Prostate gland (tissue), 1 donor: ENCODE measurements at regions not wholly inside any gene's neighbourhood (a gene's known extent, or its start where the extent isn't known, plus 50 kb on each side); places are given as distances from the start of the nearest gene placed in this dataset.

Experiments used
- POLR2A ChIP-seq: fragments of 450-650 bp; IDR thresholded peaks from one replicate; pipeline ENCODE4 v1.6.1; 2016; ENCODE audit warnings: antibody characterized with exemption, mild to moderate bottlenecking
- POLR2AphosphoS5 ChIP-seq: sonication (generic); formaldehyde crosslinking; IDR thresholded peaks from one replicate; pipeline ENCODE4 v1.6.1; 2017; ENCODE audit warnings: antibody characterized with exemption

DNA sequence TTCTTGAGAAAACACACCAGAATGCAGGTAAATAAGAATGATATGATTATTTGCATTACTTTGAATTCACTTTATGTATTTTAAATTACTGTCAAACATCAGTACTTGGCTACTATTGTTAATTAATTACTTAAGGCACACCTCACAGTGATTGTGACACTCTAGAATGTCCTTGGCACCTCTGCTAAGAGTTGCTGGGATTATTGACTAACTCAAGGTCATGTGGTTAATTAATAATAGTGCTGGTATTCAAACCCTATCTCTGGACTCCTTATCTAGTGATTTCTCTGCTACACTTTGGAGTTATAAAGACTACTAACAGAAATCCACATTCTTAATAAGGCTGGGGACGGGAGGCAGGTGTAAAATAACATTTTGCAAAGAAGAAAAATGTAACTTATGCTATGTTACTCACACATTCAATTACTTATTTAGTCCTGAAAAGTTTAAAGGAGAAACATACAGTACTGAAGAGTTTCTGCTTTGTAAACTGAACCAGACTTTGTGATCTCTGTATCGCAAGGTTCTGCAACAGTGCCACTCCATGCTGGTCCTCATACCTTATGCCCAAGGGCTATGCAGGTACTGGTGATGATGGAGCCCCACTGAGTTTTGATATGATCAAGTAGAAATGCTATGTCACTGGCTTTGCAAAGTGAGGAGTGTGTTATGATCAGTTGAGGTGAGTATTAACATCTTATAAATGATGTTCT is 242.7 kb downstream of the MID1IP1 start:
- TF ChIP-seq POLR2AphosphoS5 (no peak), POLR2A (no peak)
